HG03135 (cell line): ENCODE measurements at regions not wholly inside any gene's neighbourhood (a gene's known extent, or its start where the extent isn't known, plus 50 kb on each side); places are given as distances from the start of the nearest gene placed in this dataset.

Source experiments
- ATAC-seq: cut with Tn5 transposase; IDR thresholded peaks from one replicate; pipeline ENCODE4 v1.9.1; 2021; ENCODE audit warnings: mild to moderate bottlenecking, moderate library complexity; ENCODE audit not compliant: unreplicated experiment

DNA sequence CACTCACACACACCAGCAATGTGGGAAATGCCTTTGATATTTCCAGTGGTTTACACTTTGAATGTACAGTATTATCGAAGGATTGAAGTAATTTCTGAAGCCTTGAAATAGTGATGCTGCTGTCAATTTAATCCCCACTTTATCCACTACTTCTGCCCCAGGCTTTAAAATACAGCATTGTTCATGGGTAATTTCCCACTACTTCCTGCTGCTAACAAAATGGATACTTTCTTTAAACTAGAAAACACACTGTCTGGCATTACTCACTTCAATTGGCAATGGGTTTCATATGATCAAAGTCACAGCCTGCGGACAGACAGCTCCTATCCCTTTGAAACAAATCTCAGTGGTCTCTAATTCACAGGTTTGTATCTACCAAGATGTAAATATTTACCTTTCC is 292.2 kb downstream of the CDH11 start:
- ATAC-seq: no peak

DNA sequence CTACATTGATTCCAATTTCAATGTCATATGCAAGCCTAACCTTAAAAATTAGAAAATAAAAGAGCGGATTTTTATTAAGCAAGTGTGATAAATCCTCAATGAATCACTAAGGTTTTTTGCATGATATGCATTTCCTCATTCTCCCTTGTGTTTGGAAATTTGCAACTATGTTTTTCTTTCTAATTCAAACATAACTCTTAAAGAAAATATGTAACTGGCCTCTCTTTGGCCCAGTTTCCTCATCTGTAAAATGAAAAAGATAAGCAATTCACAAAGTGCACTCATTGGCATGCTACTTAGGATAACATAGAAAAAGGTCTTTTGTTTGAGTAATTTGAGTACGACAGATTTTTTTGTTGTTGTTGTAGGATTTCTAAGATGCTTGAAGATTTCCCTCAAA is 295.5 kb downstream of the CDH11 start:
- ATAC-seq: no peak

DNA sequence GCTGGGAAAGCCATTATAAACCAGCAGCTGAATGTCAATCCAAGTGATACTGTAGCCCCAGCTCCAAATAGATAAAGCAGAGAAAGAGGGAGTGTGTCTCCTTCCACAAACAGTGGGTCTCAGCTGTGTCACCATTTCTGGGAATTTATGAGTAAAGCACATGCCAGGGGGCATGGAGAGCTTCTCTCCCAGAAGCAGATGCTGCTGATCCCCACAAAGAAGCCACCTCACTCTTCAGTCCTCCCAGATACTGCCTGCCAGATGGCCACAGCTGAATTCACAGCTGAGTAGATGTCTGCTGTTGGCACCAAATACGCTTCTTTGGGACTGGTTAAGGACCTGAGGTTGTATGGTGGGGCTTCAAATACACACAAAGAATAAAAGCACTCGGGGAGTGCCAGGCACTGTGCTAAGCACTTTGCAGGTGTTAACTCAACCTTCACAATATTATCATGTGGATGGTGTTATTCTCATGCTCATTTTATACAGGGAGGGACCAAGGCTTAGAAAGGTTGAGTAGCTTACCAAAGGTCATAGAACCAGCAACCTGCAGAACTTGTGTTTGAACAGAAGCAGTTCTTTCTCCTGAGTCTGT is 298.3 kb downstream of the CDH11 start:
- ATAC-seq: no peak

DNA sequence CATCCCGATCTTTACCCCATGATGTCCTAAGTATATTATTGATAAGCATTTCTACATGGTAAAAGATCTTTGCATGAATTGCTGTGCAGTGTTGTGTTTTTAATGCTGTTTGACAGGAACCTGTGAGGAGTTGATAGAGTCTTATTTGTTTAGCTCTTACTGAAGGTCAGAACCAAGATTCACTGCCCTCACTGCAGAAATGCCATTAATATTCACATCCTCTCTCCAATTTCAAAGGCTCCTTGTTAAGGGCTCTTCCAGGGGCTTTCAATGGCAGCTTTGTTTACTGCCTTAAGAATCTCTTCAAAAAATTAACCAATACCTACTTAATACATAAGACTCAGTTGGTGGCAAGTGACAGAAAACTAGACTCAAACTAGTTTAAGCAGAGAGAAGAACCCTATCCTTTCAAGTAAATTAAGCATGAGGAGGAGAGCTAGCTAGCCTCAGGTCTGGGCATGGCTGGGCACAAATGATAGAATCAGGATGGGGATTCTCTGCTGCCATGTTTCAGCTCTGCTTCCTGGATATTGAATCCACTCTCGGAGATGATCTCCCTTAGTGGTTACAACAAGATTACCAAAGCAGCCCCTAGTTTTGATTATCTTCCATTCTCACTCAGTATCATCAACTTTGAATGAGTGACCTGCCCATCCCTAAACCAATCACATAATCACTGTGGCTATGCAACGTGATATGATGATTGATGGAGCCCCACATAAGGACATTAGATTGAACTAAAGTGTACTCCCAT is 311.8 kb downstream of the CDH11 start:
- no peak for ATAC-seq

DNA sequence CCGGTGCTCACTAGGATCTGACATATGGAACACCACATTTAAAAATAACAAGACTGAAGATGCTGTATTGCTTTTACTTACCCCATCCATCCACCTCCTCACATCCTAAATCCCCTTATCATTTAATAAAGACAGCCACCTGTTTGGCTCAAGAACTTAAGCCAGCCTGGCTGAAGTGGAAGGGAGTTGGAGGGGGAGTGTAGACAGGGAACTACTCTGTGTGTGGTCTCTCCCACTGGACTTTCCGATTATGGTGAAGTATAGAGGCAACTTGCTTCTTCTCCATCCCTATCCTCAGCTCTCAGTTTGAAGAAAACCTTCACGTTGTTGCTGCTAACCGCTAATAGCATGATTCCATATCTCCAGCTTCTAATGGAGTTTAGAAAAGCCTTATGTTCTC is 313.4 kb downstream of the CDH11 start:
- ATAC-seq: no peak

DNA sequence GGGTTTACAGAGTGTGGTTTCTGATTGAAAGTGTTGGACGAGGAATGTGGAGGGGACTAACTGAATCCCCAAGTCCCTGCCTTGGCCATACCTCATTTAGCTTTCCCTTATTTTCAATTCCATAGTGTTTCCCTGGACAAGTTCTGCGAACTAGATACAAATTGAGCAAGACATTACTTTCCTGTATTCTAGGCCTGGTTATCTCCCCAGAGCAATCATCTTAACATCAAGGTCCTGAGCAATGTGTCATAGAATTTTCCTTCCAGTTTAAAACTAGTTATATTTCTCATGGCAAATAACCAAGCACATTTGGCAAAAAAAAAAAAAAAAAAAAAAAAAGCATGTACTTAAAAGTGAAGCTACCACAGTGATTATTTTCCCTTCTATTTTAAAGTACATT is 330.1 kb downstream of the CDH11 start:
- no peak for ATAC-seq

DNA sequence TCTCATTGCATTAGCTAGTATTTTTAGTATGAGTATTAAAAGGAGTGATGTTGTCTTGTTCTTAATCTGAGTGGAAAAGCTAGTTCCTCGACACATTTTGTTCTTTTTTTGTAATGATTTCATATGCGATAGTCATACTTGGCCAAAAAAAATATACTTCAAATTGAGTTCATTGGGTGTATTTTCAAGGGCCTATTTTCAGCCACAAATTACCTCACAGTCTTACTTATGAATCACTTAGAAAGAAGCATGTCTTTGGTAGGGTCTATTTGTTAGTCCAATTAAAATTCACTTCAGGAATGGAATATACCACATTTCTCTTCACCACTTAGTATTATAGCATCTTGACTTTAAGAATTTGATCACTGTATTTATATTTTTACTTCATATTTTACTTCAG is 337.2 kb downstream of the CDH11 start:
- ATAC-seq: no peak

DNA sequence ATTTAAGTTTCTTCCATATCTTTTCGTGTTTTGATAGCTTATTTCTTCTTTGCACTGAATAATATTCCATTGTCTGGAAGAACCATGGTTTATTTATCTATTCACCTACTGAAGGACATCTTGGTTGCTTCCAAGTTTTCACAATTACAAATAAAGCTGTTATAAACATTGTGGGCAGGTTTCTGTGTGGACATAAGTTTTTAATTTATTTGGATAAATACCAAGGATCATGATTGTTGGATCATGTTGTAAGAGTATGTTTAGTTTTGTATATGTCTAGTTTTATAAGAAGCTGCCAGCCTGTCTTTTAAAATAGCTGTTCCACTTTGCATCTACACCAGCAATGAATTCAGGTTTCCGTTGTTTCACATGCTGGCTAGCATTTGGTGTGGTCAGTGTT is 339.4 kb downstream of the CDH11 start:
- no peak for ATAC-seq

DNA sequence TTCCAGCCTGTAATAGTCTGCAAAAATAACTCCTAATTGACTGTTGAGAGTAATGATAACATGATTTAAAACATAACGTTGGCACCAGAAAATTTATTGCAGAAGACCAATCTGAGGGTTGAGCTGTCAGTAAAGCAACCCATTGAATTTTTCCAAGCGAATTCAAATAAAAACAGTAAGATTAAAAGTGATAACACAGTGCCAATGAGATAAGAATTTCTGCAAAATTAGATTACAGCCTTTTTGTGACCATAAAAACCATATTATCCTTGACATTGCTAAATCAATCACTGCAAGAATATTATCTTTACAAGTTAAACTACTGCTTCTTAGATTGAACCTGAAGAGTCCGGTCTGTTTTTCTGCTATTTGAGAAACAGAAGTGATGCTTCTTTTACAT is 341.4 kb downstream of the CDH11 start:
- no peak for ATAC-seq

DNA sequence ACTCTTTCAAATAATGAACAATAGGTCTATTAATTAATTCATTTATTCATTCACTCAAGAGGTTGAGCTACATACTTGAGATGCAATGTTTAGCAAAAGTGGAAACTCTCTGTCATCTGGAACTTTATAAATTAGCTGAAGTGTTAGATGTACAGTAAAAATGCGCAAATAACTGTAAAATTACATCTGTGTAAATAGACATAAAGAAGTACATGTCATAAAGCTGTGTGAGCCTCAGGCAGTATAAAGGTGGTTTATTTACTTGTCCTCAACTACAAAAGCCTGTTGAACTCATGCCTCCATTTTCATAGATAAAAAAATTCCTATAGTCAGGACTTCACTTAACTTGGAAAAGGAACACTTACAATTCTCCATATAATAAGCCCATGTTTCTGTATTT is 343.1 kb downstream of the CDH11 start:
- no peak for ATAC-seq

DNA sequence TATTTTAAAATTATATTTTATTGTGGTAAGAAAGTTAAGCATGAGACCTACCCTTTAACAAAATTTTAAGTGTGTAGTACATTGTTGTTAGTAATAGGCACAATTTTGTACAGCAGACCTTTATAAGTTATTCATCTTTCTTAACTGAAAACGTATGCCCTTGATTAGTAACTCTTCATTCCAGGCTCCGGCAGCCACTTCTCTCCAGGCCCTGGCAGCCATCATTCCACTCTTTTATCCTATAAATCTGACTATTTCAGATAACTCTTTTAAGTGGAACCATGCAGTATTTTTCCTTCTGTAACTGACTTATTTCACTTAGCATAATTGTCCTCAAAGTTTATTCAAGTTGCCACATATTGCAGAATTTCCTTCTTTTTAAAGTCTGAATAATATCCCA is 348.2 kb downstream of the CDH11 start:
- ATAC-seq: no peak

DNA sequence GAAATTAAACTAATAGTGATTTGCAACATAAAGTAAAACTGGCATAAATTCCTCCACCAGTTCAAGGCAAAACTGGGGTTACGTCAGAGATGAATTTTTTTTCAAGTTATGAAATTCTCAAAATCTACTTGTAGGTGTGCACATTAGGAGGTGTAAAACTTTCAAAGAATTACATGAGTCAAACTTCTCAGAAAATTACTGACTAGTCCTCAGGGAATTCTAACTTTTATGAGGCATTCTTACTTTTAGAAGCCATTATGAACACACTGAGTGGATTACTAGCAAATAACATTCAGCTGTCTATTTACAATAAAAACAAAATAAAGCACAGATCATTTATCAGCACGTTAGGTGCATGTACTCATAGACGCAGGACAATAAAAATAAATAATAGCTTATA is 348.7 kb downstream of the CDH11 start:
- ATAC-seq: no peak

DNA sequence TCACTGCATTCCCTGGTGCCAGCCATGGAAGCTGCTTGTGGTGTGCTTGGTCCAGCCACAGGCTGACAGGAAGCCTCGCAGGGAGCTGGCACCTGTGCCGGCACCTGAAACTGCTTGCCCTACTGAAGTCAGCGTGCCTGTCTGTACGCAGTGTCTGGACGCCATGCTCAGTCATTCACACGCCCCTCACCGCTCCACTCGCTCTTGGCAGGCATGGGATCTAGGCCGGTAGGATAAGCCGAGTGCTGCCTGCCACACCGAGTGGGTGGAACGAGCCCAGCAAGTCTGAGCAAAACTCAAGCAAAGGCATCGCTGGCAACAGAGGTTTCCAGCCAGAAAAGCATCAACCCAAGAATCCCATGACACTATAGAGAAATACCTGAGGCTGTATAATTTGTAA is 350.6 kb downstream of the CDH11 start:
- ATAC-seq: no peak

DNA sequence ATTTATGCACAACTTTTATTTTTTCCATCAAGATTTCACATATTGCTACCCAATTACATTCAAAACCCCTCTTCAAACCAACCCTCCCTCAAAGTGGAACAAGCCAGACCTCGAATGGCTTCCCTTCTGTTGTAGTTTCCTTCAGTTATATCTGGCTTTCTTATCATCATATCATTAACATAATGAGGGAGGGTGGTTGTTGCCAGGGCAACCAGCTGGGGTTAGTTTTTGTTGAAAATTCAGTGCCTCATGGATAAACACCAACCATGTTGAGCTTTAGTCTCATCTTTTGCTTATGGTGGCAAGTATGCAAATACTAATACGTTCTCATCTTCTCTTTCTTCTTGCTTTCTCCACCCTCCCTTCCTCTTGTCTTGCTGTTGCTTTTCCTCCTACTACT is 359.7 kb downstream of the CDH11 start:
- ATAC-seq: no peak

DNA sequence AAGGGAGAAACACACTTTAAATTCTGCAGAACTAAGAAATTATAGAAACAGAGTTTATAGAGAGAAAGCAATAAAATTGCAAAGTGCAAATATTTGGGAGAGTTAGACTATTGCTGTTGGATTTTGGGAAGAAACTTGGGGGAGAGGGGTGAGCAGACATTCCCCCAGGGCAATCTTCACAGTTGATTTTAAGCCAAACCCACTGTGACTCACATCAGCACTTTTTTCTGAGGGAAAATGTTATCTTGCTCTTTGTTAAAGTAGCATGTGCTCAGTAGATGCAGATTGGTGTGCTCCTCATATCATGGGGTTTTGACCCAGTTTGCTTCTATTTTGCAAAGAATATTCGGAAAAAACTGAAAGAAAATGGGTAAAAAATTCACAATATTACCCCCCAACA is 367.6 kb downstream of the CDH11 start:
- no peak for ATAC-seq

DNA sequence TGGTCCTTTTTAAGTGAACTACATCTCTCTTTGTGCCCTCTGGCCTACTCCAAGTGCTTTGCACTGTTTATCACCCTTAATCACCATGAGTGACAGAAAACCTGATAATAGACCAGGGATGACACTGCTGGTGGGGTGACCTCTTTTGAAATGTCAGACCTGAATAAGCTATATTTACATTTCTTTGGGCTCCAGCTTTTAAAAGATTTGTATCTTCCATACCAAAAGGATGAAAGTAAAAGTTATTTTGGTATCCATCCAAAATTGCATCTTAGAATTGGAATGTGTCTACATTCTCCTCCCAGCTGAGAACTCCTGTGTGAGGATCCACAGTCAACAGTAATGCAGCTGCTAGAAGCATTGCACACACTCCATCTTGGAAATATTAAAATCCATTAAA is 370.0 kb downstream of the CDH11 start:
- ATAC-seq: no peak

DNA sequence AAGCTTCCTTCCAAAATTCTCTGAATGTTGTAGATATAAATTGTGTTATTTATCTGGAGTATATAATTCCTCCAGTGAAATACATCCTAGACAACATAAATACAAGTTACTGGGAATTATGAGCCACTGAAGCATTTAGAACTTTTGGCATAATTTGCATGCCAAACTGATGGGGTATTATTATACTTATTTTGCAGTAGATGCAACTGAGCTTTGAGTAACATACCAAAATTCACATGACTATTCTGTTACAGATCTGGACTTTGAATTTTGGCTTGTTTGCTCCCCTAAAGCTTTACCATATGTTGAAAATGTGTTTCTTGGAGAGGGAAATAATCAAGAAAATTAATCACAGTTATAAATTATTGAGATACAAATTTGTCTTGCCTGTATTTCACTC is 372.5 kb downstream of the CDH11 start:
- no peak for ATAC-seq

DNA sequence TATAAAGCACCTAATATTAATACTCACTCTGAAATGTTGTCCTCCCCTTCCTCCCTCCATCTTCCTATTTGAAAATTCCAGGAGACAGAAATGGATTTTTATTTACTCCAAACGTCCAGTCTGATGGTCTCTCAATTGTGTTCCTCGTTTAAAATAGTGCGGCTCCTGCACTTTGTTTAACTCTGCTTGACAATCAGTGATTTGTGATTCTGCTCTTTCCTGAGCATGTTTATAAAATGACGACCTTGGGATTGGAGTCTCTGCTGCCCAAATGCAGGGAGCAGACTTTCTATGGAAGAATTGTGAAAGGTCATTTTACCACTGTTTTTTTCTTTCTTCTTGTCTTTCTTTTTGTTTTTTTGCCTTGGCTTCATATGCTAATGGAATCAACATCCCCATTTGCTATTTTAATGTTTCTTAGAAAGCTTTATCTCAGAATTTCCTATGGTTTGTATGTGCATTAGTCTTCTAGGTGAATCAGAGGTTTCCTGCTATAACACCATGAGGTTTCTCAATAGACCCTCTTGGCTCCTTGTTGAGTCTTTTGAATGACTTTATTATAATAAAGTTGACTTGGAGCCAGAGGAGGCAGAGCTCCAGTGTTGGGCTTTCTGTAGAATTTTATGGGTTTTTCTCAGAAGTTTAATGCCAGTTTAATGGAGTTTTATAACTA is 376.5 kb downstream of the CDH11 start:
- ATAC-seq: no peak

DNA sequence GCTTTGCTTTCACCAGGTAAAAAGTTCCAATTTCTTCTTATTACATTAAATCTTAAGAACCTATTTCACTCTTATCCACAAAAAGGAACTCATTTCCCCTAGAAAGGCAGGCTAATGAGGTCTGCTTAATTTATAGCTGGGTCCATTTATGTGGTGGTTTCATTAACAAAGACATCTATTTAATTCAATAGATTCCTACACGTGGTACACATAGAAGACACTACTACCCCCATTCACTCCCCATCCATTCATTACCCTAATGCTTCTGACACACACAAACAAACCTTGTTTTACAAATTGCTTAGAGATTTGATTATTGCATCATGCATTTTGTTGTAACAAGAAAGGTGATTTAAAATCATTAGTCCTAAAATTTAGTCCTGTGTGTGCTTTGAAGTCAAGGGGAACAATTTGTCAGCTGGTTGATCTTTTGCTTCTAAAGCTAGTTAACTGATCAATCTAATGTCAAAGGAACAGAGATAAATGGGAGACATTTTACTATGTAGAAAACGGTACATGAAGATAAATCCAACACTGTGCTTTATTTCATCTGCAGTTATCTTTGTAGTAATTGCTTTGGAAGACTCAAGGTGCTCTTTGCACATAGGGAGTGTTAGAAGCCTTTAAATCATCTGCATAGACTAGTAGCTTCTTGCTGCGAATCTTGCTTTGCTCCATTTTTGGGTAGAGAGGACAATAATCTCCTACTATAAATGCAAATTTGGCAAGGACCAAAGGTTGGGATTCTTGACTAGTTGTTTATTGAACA is 379.2 kb downstream of the CDH11 start:
- ATAC-seq: no peak

DNA sequence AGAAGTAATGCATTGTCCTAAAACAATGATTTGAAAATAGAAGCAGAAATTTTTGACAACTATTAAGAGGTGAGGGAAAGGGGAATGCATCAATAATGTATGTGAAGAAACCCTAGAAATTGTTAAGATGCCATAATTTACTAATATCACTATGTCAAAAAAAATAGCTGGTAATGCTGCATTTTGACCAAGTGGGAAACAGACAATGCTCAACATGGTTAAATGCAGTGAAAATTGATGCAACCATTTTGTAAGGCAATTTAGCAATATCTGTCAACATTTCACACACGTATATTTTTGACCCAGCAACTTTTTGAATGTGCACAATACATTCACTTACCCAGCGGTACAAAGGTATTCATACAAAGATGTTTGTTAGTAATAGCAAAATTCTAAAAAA is 381.6 kb downstream of the CDH11 start:
- ATAC-seq: no peak

DNA sequence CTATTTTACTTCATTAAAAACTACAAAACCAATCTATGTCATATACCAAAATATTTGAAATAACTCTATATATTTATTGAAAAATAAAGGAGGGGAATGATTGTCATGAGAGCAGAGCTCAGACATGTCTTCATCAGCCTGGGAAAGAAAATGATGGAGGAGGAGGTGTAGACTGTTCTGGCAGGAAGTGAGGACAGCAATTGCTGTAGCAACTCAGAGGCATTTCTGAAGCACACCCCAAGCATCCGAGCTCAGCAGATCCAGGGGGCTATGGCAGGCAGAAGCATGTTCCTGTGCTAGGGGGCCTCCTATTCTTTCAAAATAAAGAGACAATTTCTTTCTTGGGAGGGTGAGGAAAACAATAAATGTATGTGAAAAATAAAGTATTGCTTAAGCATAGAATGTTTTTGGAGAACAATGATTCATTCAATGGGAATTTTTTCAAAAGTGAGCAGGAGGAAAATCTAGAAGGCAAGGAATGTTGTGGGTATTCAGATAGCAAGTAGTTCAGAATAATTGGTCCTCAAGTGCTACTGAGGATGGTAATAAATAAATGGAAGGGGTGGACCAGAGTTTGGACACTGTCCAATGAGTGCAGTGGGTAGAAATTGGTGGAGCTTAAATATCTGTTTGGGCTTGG is 383.4 kb downstream of the CDH11 start:
- no peak for ATAC-seq
